Panc1 (cell line): ENCODE measurements at regions not wholly inside any gene's neighbourhood (a gene's known extent, or its start where the extent isn't known, plus 50 kb on each side); places are given as distances from the start of the nearest gene placed in this dataset.

ENCODE experiments used
- ATAC-seq: fragments of 200-7000 bp; cut with Tn5 transposase; 2 replicates; pipeline ENCODE4 v1.9.1; 2020; ENCODE audit warnings: mild to moderate bottlenecking, moderate library complexity
- BruUV-seq: library from RNA; stranded (reverse); fragments of 400-500 nt; replicated peaks from 2 replicates; lab custom pipeline; 2021; lab: Mats Ljungman, UMichigan
- CTCF ChIA-PET: fragments of 300-600 bp; sonication (Branson Sonifier 250); formaldehyde crosslinking; loops from one replicate; lab custom pipeline; 2022; ENCODE audit warnings: antibody characterized with exemption; lab: Charles Lee
- POLR2A ChIA-PET: fragments of 300-600 bp; sonication (Branson Sonifier 250); formaldehyde crosslinking; loops from one replicate; lab custom pipeline; 2022; ENCODE audit warnings: antibody characterized with exemption; lab: Charles Lee
- DNase-seq: peaks from one replicate; pipeline ENCODE4 v3.0.0-alpha.2; 2010; ENCODE audit warnings: low read depth, low spot score
- H3K27ac ChIP-seq: 2 replicates; pipeline ENCODE4 v1.5.1; 2011; ENCODE audit warnings: mild to moderate bottlenecking, low read length, inconsistent platforms
- H3K27me3 ChIP-seq: fragments of 200-500 bp; sonication (Bioruptor generic); 2 replicates; pipeline ENCODE4 v1.6.0; 2014; ENCODE audit warnings: low read length, inconsistent platforms; ENCODE audit not compliant: control insufficient read depth, insufficient read depth
- H3K36me3 ChIP-seq: fragments of 200-500 bp; sonication (Bioruptor generic); 2 replicates; pipeline ENCODE4 v1.5.1; 2014; ENCODE audit warnings: inconsistent platforms, mild to moderate bottlenecking, low read length, moderate library complexity; ENCODE audit not compliant: control insufficient read depth, insufficient read depth
- H3K4me1 ChIP-seq: 2 replicates; pipeline ENCODE4 v1.5.1; 2011; ENCODE audit warnings: inconsistent platforms, mild to moderate bottlenecking, low read length, moderate library complexity; ENCODE audit not compliant: control insufficient read depth, insufficient read depth
- H3K4me3 ChIP-seq, 2 experiments: 2 replicates each; pipeline ENCODE4 v1.5.1; 2011 to 2012; ENCODE audit warnings: low read depth in 2 of 2, low read length in 2 of 2, mild to moderate bottlenecking in 2 of 2, inconsistent platforms in 1 of 2, moderate library complexity in 1 of 2
- H3K9me3 ChIP-seq: fragments of 200-500 bp; sonication (Bioruptor generic); 2 replicates; pipeline ENCODE4 v1.5.1; 2014; ENCODE audit warnings: low read depth, mild to moderate bottlenecking, inconsistent platforms, low read length, moderate library complexity; ENCODE audit not compliant: control insufficient read depth, insufficient read depth
- CTCF ChIP-seq: fragments of 450-650 bp; IDR thresholded peaks from 2 replicates; pipeline ENCODE4 v1.5.1; 2017; ENCODE audit warnings: mild to moderate bottlenecking
- POLR2AphosphoS5 ChIP-seq: IDR thresholded peaks from 2 replicates; pipeline ENCODE4 v1.6.1; 2012; ENCODE audit warnings: mild to moderate bottlenecking, low read depth, low read length, moderate library complexity
- REST ChIP-seq, 2 experiments: IDR thresholded peaks; 2 replicates each; pipeline ENCODE4 v1.6.1; 2011 to 2012; ENCODE audit warnings: low read depth in 2 of 2, control low read depth in 1 of 2, low read length in 1 of 2, mild to moderate bottlenecking in 1 of 2, moderate library complexity in 1 of 2; ENCODE audit not compliant: insufficient read depth in 1 of 2
- SIN3A ChIP-seq: IDR thresholded peaks from 2 replicates; pipeline ENCODE4 v1.6.1; 2012; ENCODE audit warnings: low read depth, mild to moderate bottlenecking, low read length, moderate library complexity, borderline replicate concordance; ENCODE audit not compliant: insufficient read depth
- TCF7L2 ChIP-seq: IDR thresholded peaks from 2 replicates; pipeline ENCODE4 v1.6.1; 2011; ENCODE audit warnings: mild to moderate bottlenecking, low read depth, low read length, inconsistent platforms
- in situ Hi-C: cut with HindIII; loops from 2 replicates; pipeline ENCODE4 v1.10.0; 2016; ENCODE audit warnings: low sequenced_read_pairs, low pct_unique_long_range_greater_than_20kb
- intact Hi-C: fragments of 100-400 bp; cut with micrococcal nuclease; formaldehyde crosslinking; loops from one replicate; pipeline ENCODE4 v1.10.0; 2022; ENCODE audit not compliant: unreplicated experiment

- H3K27me3 ChIP-seq = no peaks in the 10 kb centered on the region
- H3K27ac ChIP-seq = no peak overlapping the region
- ChIA-PET CTCF (no interaction called here), POLR2A (no interaction called here)
- H3K9me3 ChIP-seq = no peaks in the 10 kb centered on the region
- H3K4me1 ChIP-seq = no peaks in the 10 kb centered on the region
- DNase-seq (no peak), ATAC-seq (no peak)
- in situ Hi-C loops = no loop called here
- TF ChIP-seq POLR2AphosphoS5 = no peak
- no peak for TF ChIP-seq SIN3A
- TF ChIP-seq REST (IDR thresholded peaks at IDR 0.05; ENCODE audit: insufficient read depth in 1 of 2, low read depth in 2 of 2, low read length in 1 of 2) = no peak
- TF ChIP-seq CTCF = no peak
- no peak for TF ChIP-seq TCF7L2
- no peaks in the 10 kb centered on the region for H3K36me3 ChIP-seq
- no TSS peak for BruUV-seq
- H3K4me3 ChIP-seq = no peak overlapping the region
- intact Hi-C loops = no loop called here
These were observed 356.8 kb upstream of the ADARB2 start for GRCh38 chr10:2094171-2094570.

- Histone ChIP-seq H3K27me3 (no peaks in the 10 kb centered on the region), H3K27ac (no peak overlapping the region), H3K9me3 (no peaks in the 10 kb centered on the region), H3K4me1 (no peaks in the 10 kb centered on the region), H3K36me3 (no peaks in the 10 kb centered on the region), H3K4me3 (no peak overlapping the region)
- in situ Hi-C loops = no loop called here
- POLR2A ChIA-PET = no interaction called here
- intact Hi-C loops = no loop called here
- TF ChIP-seq CTCF (no peak), REST (IDR thresholded peaks at IDR 0.05; ENCODE audit: insufficient read depth in 1 of 2, low read depth in 2 of 2, low read length in 1 of 2) (no peak), SIN3A (no peak), TCF7L2 (no peak), POLR2AphosphoS5 (no peak)
- ATAC-seq (no peak), DNase-seq (no peak)
- BruUV-seq = no TSS peak
- CTCF ChIA-PET = no interaction called here
These were observed 346.3 kb upstream of the ADARB2 start for GRCh38 chr10:2083591-2083990.
